T-cell (primary cell): ENCODE measurements at regions not wholly inside any gene's neighbourhood (a gene's known extent, or its start where the extent isn't known, plus 50 kb on each side); places are given as distances from the start of the nearest gene placed in this dataset.
"Not testable (repeated sequence)": the region's sequence is repeated elsewhere in the genome, so short reads cannot be mapped to it uniquely, and the experiment has no call there.

Experiments
- ATAC-seq, 4 experiments: fragments of 200-7000 bp in 3 of 4; fragments of 150-1000 bp in 1 of 4; cut with Tn5 transposase; replicated peaks in 1 of 4; 1 replicate in 3 of 4; 2 replicates in 1 of 4; pipeline ENCODE4 v1.10.0; 2021; ENCODE audit warnings: moderate library complexity in 3 of 4, mild to moderate bottlenecking in 2 of 4, moderate number of reproducible peaks in 1 of 4
- CTCF ChIA-PET, 2 donors: fragments of 300-600 bp; sonication (Branson Sonifier 250); formaldehyde crosslinking; loops; one replicate each; lab custom pipeline; 2022; ENCODE audit warnings: antibody characterized with exemption in 2 of 2; lab: Charles Lee
- POLR2A ChIA-PET, 2 donors: fragments of 300-600 bp; sonication (Branson Sonifier 250); formaldehyde crosslinking; loops; one replicate each; lab custom pipeline; 2022; ENCODE audit warnings: antibody characterized with exemption in 2 of 2; lab: Charles Lee
- DNase-seq, 35 experiments: peaks; one replicate each; pipeline versions ENCODE4 v3.0.0 to v3.0.0-alpha.2; 2013 to 2023
- H3K27ac ChIP-seq: one replicate; pipeline ENCODE4 v1.5.1; 2013; ENCODE audit warnings: low read length
- H3K27me3 ChIP-seq, 2 experiments: replicated peaks in 1 of 2; 1 replicate in 1 of 2; 2 replicates in 1 of 2; pipeline versions ENCODE4 v1.6.1 to v1.7.0; 2013; ENCODE audit warnings: low read length in 1 of 2, mixed read lengths in 1 of 2; ENCODE audit not compliant: control insufficient read depth in 2 of 2, insufficient read depth in 2 of 2; ENCODE audit errors: extremely low read depth in 1 of 2
- H3K36me3 ChIP-seq, 2 donors: 1 replicate in 1 of 2; 2 replicates in 1 of 2; pipeline versions ENCODE4 v1.6.1 to v1.7.0; 2013; ENCODE audit warnings: low read length in 1 of 2; ENCODE audit not compliant: control insufficient read depth in 2 of 2, insufficient read depth in 1 of 2; ENCODE audit errors: extremely low read depth in 1 of 2
- H3K4me1 ChIP-seq, 2 experiments: 1 replicate in 1 of 2; 2 replicates in 1 of 2; pipeline versions ENCODE4 v1.6.1 to v1.7.0; 2013; ENCODE audit warnings: low read length in 2 of 2, mixed read lengths in 1 of 2; ENCODE audit not compliant: insufficient read depth in 2 of 2, control insufficient read depth in 1 of 2; ENCODE audit errors: extremely low read depth in 1 of 2
- H3K4me3 ChIP-seq, 2 donors: 1 replicate in 1 of 2; 2 replicates in 1 of 2; pipeline versions ENCODE4 v1.5.1 to v1.7.0; 2013; ENCODE audit warnings: mild to moderate bottlenecking in 2 of 2, low read length in 1 of 2, moderate library complexity in 1 of 2; ENCODE audit not compliant: control insufficient read depth in 1 of 2; ENCODE audit errors: extremely low read depth in 1 of 2
- H3K9me3 ChIP-seq: 2 replicates; pipeline ENCODE4 v1.7.0; 2013
- H3K27ac Mint-ChIP-seq, 2 donors: one replicate each; pipeline ENCODE4 v1.8.0; 2020 to 2021; ENCODE audit warnings: mild to moderate bottlenecking in 2 of 2, mixed read lengths in 2 of 2
- H3K27me3 Mint-ChIP-seq, 2 donors: one replicate each; pipeline ENCODE4 v1.8.0; 2021 to 2022; ENCODE audit warnings: mixed read lengths in 2 of 2
- H3K36me3 Mint-ChIP-seq: one replicate; pipeline ENCODE4 v1.8.0; 2021; ENCODE audit warnings: mixed read lengths
- H3K4me1 Mint-ChIP-seq, 3 donors: one replicate each; pipeline ENCODE4 v1.8.0; 2020 to 2022; ENCODE audit warnings: mixed read lengths in 3 of 3, mild to moderate bottlenecking in 1 of 3
- H3K4me3 Mint-ChIP-seq, 3 donors: one replicate each; pipeline ENCODE4 v1.8.0; 2020 to 2022; ENCODE audit warnings: mild to moderate bottlenecking in 3 of 3, mixed read lengths in 3 of 3, moderate library complexity in 3 of 3
- H3K9me3 Mint-ChIP-seq, 3 donors: one replicate each; pipeline ENCODE4 v1.8.0; 2020 to 2022; ENCODE audit warnings: mixed read lengths in 3 of 3
- whole genome bisulfite sequencing: methylation state at CpG from one replicate; pipeline ENCODE4 v1.1.5; 2013; ENCODE audit warnings: missing lambda C conversion rate; ENCODE audit not compliant: insufficient coverage; 5-methylcytosine and 5-hydroxymethylcytosine counted together

DNA sequence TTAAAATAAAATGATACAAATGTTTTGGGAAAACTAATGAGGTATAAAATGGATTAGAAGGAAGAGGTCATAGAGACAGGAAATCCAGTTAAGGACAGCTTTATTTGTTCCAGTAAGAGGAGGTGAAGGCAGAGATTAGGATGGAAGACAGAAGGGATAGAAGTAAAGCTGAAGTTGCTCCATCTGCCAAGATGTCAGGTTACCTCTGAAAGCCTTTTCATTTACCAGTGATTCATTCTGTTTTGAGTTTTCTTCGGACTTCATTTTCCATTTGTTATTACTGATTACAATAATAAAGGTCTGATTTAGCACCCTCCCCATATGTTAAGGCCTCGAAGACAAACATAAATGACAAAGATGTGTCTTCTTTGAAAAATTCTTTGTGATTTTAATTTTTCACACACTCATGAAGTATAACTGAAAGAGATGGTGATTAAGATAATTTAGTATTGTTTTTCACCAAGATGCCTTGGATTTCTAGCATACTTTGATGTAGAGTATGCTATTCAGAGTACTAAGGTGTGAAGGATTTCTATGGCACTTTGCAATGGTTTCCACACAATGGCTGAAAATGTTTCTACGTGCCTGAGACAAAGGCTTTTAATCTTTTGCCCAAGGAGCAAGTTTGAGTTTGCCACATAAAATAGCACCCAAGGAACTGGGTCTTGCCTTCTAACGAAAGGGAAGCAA lies 75.4 kb upstream of the PLAAT1 start:
- H3K36me3 Mint-ChIP-seq, result no peaks in the 10 kb centered on the region
- H3K9me3 Mint-ChIP-seq, result no peaks in the 10 kb centered on the region
- no peaks in the 10 kb centered on the region for H3K36me3 ChIP-seq
- DNase-seq (no peak), ATAC-seq (no peak)
- peaks cover 2 to 5% of the 10 kb centered on the region in 2 donors for H3K27me3 Mint-ChIP-seq
- ChIA-PET CTCF (no interaction called here), POLR2A (no interaction called here)
- no peak overlapping the region for H3K27ac Mint-ChIP-seq
- H3K4me1 Mint-ChIP-seq, result no peaks in the 10 kb centered on the region
- no peak overlapping the region for H3K4me3 Mint-ChIP-seq
- no peak overlapping the region for H3K4me3 ChIP-seq
- no peaks in the 10 kb centered on the region for H3K4me1 ChIP-seq
- H3K27me3 ChIP-seq, result no peaks in the 10 kb centered on the region
- H3K9me3 ChIP-seq, result no peaks in the 10 kb centered on the region
- WGBS, result no CpG with 5 or more reads among the region's 4 CpGs
- H3K27ac ChIP-seq, result no peak overlapping the region

- Mint-ChIP-seq H3K4me1 (no peaks in the 10 kb centered on the region), H3K9me3 (no peaks in the 10 kb centered on the region), H3K27me3 (peaks cover 2 to 5% of the 10 kb centered on the region in 2 donors), H3K4me3 (no peak overlapping the region), H3K27ac (no peak overlapping the region), H3K36me3 (no peaks in the 10 kb centered on the region)
- Histone ChIP-seq H3K4me1 (no peaks in the 10 kb centered on the region), H3K27me3 (no peaks in the 10 kb centered on the region), H3K36me3 (no peaks in the 10 kb centered on the region), H3K4me3 (no peak overlapping the region), H3K9me3 (no peaks in the 10 kb centered on the region), H3K27ac (no peak overlapping the region)
- CTCF ChIA-PET, result no interaction called here
- ATAC-seq (no peak), DNase-seq (no peak)
- no CpG with 5 or more reads among the region's 3 CpGs for WGBS
- POLR2A ChIA-PET, result no interaction called here
Measured at GRCh38 chr3:193168931-193169330, 72.1 kb upstream of the PLAAT1 start.

GRCh38 chr3:193174140-193174539 lies 66.9 kb upstream of the PLAAT1 start:
- WGBS, result 100% methylated on average over 1 of the region's 1 CpG
- Histone ChIP-seq H3K4me3 (no peak overlapping the region), H3K36me3 (no peaks in the 10 kb centered on the region), H3K27me3 (no peaks in the 10 kb centered on the region), H3K9me3 (no peaks in the 10 kb centered on the region), H3K27ac (no peak overlapping the region), H3K4me1 (no peaks in the 10 kb centered on the region)
- POLR2A ChIA-PET, result no interaction called here
- no peaks in the 10 kb centered on the region for H3K9me3 Mint-ChIP-seq
- CTCF ChIA-PET, result no interaction called here
- H3K27me3 Mint-ChIP-seq, result peaks cover 0 to under 1% of the 10 kb centered on the region in 2 donors
- H3K4me3 Mint-ChIP-seq, result no peak overlapping the region
- no peak for DNase-seq
- no peaks in the 10 kb centered on the region for H3K36me3 Mint-ChIP-seq
- peaks cover 0 to 4% (median 0%) of the 10 kb centered on the region in 3 donors for H3K4me1 Mint-ChIP-seq
- no peak overlapping the region for H3K27ac Mint-ChIP-seq
- no peak for ATAC-seq

GRCh38 chr3:193179332-193180012 lies 61.5 kb upstream of the PLAAT1 start:
- H3K4me1 Mint-ChIP-seq, result not testable (repeated sequence)

DNA sequence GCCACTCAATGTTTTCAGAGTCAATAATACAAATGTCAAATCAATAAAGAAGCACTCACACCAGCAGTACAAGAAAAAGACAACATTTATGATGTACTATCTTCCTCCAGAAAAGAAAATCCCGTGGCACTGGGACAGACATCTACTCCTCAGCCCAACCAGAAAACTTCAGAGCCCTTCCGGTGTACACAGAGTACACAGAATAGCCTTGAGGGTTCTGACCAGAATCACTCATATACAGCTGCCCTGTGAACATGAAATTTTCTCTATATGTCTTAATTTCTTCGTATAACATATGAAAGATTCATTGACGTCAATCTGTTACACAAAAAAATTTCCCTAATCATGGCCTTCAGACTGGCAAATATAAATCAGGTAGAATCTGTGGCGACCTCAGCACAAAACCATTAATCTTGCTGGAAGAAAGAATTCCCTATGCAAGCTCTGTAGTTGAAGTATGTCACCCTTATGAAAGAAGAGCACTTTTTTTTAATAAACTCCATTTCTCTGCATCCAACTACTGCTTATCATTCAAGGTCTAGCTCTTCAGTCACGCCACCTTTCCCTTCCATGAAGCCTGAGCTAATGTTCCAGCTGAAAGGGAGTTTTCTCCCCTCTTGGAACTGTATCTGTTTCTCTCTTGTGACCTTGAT lies 53.8 kb upstream of the PLAAT1 start:
- CTCF ChIA-PET, result no interaction called here

More at GRCh38 chr3:193179332-193180012, 61.5 kb upstream of the PLAAT1 start:
- ATAC-seq, H3K4me1 ChIP-seq, H3K9me3 Mint-ChIP-seq, H3K27me3 ChIP-seq, H3K36me3 Mint-ChIP-seq, H3K27ac ChIP-seq, H3K27ac Mint-ChIP-seq, H3K4me3 Mint-ChIP-seq, H3K36me3 ChIP-seq, DNase-seq, H3K27me3 Mint-ChIP-seq, POLR2A ChIA-PET, H3K4me3 ChIP-seq, CTCF ChIA-PET, H3K9me3 ChIP-seq: not testable (repeated sequence)
- 82% methylated on average over 7 of the region's 8 CpGs for WGBS

GRCh38 chr3:193190146-193190786 lies 50.8 kb upstream of the PLAAT1 start:
- POLR2A ChIA-PET, result interaction anchor here in 1 of 2 donors (0.6 kb wide), 1 partner anchor 50 kb away, joined by 3 read pairs; no protein-coding TSS in a partner anchor
- no peaks in the 10 kb centered on the region for H3K27me3 ChIP-seq
- DNase-seq (no peak), ATAC-seq (no peak)
- H3K4me3 ChIP-seq, result no peak overlapping the region
- no peaks in the 10 kb centered on the region for H3K36me3 ChIP-seq
- H3K27ac ChIP-seq, result no peak overlapping the region
- H3K9me3 Mint-ChIP-seq, result no peaks in the 10 kb centered on the region
- CTCF ChIA-PET, result no interaction called here
- no peak overlapping the region for H3K4me3 Mint-ChIP-seq
- no peaks in the 10 kb centered on the region for H3K9me3 ChIP-seq
- no peaks in the 10 kb centered on the region for H3K4me1 Mint-ChIP-seq
- no peaks in the 10 kb centered on the region for H3K4me1 ChIP-seq
- WGBS, result no CpG with 5 or more reads among the region's 2 CpGs
- H3K27me3 Mint-ChIP-seq, result peaks cover 0 to 8% of the 10 kb centered on the region in 2 donors
- H3K36me3 Mint-ChIP-seq, result no peaks in the 10 kb centered on the region
- H3K27ac Mint-ChIP-seq, result no peak overlapping the region

More for the DNA sequence above, 53.8 kb upstream of the PLAAT1 start:
- Mint-ChIP-seq H3K9me3 (peaks cover 0 to 2% (median 0%) of the 10 kb centered on the region in 3 donors), H3K27ac (no peak overlapping the region), H3K4me3 (no peak overlapping the region), H3K4me1 (no peaks in the 10 kb centered on the region), H3K36me3 (no peaks in the 10 kb centered on the region), H3K27me3 (peaks cover 0 to 8% of the 10 kb centered on the region in 2 donors)
- no peak overlapping the region for H3K27ac ChIP-seq
- H3K27me3 ChIP-seq, result no peaks in the 10 kb centered on the region
- WGBS, result 46% methylated on average over 2 of the region's 6 CpGs
- DNase-seq (no peak), ATAC-seq (no peak)
- H3K36me3 ChIP-seq, result no peaks in the 10 kb centered on the region
- H3K4me3 ChIP-seq, result no peak overlapping the region
- no peaks in the 10 kb centered on the region for H3K4me1 ChIP-seq
- POLR2A ChIA-PET, result no interaction called here
- H3K9me3 ChIP-seq, result no peaks in the 10 kb centered on the region
